BJ (cell line): ENCODE measurements at regions not wholly inside any gene's neighbourhood (a gene's known extent, or its start where the extent isn't known, plus 50 kb on each side); places are given as distances from the start of the nearest gene placed in this dataset.
A peak's percentile ranks its signal among the peaks of the same experiment; 100 is the strongest.

Source experiments
- CTCF ChIA-PET: fragments of 350-600 bp; formaldehyde crosslinking; extraction: SDS; loops from one replicate; lab custom pipeline; 2021; ENCODE audit warnings: antibody characterized with exemption, inconsistent platforms; lab: Yijun Ruan, JAX
- POLR2A ChIA-PET: fragments of 300-600 bp; sonication (Branson Sonifier 250); formaldehyde crosslinking; extraction: SDS; loops from one replicate; lab custom pipeline; 2021; ENCODE audit warnings: antibody characterized with exemption; lab: Charles Lee
- DNase-seq: peaks from one replicate; pipeline ENCODE4 v3.0.0-alpha.2; 2011; ENCODE audit warnings: low read depth
- H3K27me3 ChIP-seq: 2 replicates; pipeline ENCODE4 v1.6.0; 2011; ENCODE audit warnings: low read length; ENCODE audit not compliant: control insufficient read depth, insufficient read depth
- H3K36me3 ChIP-seq: 2 replicates; pipeline ENCODE4 v1.5.1; 2011; ENCODE audit warnings: low read length; ENCODE audit not compliant: control insufficient read depth, insufficient read depth
- H3K4me3 ChIP-seq: 2 replicates; pipeline ENCODE4 v1.5.1; 2011; ENCODE audit warnings: low read depth, mild to moderate bottlenecking, control low read depth, low read length
- CTCF ChIP-seq: IDR thresholded peaks from 2 replicates; pipeline ENCODE4 v1.5.1; 2011; ENCODE audit warnings: low read depth, mild to moderate bottlenecking, control low read depth, inconsistent platforms, low read length, moderate library complexity; ENCODE audit not compliant: insufficient read depth

GRCh38 chr10:110423650-110424049 is 74.1 kb upstream of the DUSP5 start:
- ChIA-PET CTCF (no interaction called here), POLR2A (no interaction called here)
- Histone ChIP-seq H3K4me3 (no peak overlapping the region), H3K36me3 (no peaks in the 10 kb centered on the region), H3K27me3 (no peaks in the 10 kb centered on the region)
- TF ChIP-seq CTCF = no peak
- no peak for DNase-seq

GRCh38 chr10:110425684-110426293 is 71.9 kb upstream of the DUSP5 start:
- H3K27me3 ChIP-seq = no peaks in the 10 kb centered on the region
- ChIA-PET CTCF (interaction anchor here (0.9 to 1.2 kb wide), 3 partner anchors 9 to 120 kb away, joined by 3 to 4 read pairs (median 3); no protein-coding TSS in a partner anchor), POLR2A (interaction anchor here (0.6 kb wide), 1 partner anchor 81 kb away, joined by 5 read pairs; no protein-coding TSS in a partner anchor)
- peak; percentile 92 for DNase-seq
- no peaks in the 10 kb centered on the region for H3K36me3 ChIP-seq
- H3K4me3 ChIP-seq = no peak overlapping the region
- TF ChIP-seq CTCF = no peak

- ChIA-PET CTCF (interaction anchor here (0.9 to 1.2 kb wide), 4 partner anchors 10 to 119 kb away, joined by 3 to 4 read pairs (median 4); no protein-coding TSS in a partner anchor), POLR2A (interaction anchor here (0.6 kb wide), 1 partner anchor 80 kb away, joined by 5 read pairs; no protein-coding TSS in a partner anchor)
- no peak overlapping the region for H3K4me3 ChIP-seq
Observed at GRCh38 chr10:110426294-110427181, 71.2 kb upstream of the DUSP5 start.

GRCh38 chr10:110429301-110429700 is 68.4 kb upstream of the DUSP5 start:
- no peaks in the 10 kb centered on the region for H3K27me3 ChIP-seq
- H3K4me3 ChIP-seq = no peak overlapping the region
- no peaks in the 10 kb centered on the region for H3K36me3 ChIP-seq
- CTCF ChIA-PET = no interaction called here
- no peak for TF ChIP-seq CTCF
- no peak for DNase-seq
- POLR2A ChIA-PET = no interaction called here

More at GRCh38 chr10:110426294-110427181, 71.2 kb upstream of the DUSP5 start:
- Histone ChIP-seq H3K27me3 (no peaks in the 10 kb centered on the region), H3K36me3 (no peaks in the 10 kb centered on the region)
- DNase-seq = peak; percentile 86
- no peak for TF ChIP-seq CTCF
